ENCODE measurements at regions not wholly inside any gene's neighbourhood (a gene's known extent, or its start where the extent isn't known, plus 50 kb on each side); places are given as distances from the start of the nearest gene placed in this dataset.

DNA sequence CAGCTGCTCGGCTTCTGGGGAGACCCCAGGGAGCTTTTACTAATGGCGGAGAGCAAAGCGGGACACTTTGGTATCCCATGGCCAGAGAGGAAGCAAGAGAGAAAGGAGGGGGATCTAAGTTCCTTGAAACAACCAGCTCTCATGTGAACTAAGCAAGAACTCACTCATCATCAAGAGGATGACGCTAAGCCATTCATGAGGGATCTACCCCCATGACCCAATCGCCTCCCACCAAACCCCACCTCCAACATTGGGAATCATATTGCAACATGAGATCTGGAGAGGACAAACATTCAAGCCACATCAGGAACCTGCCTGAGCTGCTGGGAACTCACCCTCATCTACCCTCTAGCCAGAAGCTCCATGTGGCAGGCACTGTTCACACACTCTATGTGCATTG lies 372.1 kb upstream of the RUNX1 start:
- DNase-seq, result no peak

GRCh38 chr21:35420656-35421055 lies 371.6 kb upstream of the RUNX1 start:
- DNase-seq, result no peak

- DNase-seq, result no peak
These were observed 368.7 kb upstream of the RUNX1 start for GRCh38 chr21:35417762-35418161.

GRCh38 chr21:35416866-35417489 lies 367.9 kb upstream of the RUNX1 start:
- no peak for DNase-seq

GRCh38 chr21:35414507-35415139 lies 365.5 kb upstream of the RUNX1 start:
- no peak for DNase-seq

- no peak for DNase-seq
These were observed 365.0 kb upstream of the RUNX1 start for GRCh38 chr21:35414056-35414455.

GRCh38 chr21:35412231-35412630 lies 363.1 kb upstream of the RUNX1 start:
- DNase-seq, result no peak

DNA sequence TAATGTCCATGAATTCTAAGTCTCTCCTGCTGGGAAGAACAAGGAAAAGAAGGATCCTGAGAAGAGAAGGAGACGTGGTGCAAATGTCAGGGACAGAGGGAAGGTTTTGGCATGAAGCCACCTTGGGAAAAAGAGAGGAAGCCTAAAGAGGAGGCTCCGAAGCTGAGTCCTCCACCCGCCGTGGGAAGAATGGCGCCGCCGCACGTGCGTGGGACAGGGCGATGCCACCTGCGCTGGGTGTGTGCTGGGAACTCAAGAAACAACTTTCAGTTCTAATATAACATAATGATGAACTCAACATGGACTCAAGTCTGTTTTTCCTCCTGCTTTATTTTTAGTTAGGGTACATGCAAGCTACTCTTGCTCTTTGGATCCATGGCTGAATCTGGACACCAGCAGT lies 362.3 kb upstream of the RUNX1 start:
- DNase-seq, result no peak

DNA sequence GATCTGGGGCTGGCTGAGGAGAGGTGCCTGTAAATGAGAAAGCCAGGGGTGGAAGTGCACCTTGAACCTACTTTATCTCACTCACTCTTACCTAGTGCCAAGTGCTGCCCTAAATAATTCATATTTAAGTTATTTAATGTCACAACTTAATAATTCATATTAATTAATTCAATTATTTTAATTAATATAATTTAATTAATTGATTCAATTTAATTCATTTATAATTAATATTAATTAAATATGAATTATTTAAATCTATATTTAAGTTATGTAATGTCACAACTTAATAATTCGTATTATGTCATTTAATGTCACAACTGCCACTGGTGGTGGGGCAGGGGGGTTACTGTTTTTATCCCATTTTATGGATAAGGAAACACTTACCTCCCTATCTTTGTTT lies 361.6 kb upstream of the RUNX1 start:
- no peak for DNase-seq

DNA sequence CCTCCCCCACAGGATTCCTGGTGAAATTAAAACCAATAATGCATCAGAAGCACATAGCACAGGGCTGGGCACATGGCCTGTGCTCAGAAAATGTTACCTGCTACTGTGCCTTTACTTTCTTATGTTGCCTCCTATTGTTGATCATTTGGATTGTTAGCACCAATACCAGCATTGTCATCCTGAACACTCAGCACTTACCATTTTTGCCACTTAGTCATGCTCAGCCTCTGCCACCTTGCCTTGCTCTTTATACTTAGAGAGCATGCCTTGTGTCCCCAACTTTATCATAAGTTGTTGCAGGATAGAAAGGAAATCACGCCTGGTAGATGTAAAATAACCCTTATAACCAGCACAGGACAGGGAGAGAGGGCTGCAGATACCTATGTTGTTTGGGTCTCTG lies 361.0 kb upstream of the RUNX1 start:
- no peak for DNase-seq

DNA sequence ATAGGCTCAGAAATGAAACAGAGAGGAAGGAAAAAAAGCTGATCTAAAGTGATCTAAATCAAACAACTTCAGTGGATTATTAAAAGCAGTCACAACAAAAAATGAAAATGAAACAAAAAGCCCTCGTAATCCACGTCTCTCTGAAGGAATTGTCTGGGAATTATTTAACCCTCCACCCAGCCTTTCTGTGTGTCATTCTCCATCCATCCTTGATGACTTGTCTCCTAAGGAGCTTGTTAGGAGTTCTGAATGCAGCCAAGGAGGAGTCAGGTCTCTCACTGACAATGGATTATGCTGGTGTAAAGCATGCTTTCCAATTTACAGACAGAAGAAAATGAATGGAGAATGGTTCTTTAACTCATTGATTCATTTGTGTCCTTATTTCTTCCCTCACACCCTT lies 359.3 kb upstream of the RUNX1 start:
- DNase-seq, result no peak

DNA sequence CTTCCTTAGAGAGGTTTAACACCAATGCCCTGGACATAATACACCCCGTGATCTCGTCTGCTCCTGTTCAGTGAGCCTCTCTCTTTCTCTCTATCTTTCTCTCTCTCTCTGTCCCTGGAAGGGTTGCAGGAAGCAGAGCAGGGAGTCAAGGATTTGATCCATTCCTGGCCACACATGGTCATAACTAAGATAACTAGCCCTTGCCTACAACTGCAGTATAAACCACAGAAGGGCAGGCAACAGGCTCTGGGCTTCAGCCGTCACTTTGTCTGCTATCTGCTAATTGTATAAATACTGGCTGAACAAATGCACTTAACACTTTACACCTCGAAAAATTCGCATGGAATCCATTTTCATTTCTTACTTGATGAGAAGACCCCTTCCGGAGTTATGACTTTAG lies 357.5 kb upstream of the RUNX1 start:
- no peak for DNase-seq

- DNase-seq, result no peak
These were observed 356.9 kb upstream of the RUNX1 start for GRCh38 chr21:35405981-35406380.

GRCh38 chr21:35404247-35404646 lies 355.1 kb upstream of the RUNX1 start:
- DNase-seq, result no peak

GRCh38 chr21:35402061-35402460 lies 353.0 kb upstream of the RUNX1 start:
- no peak for DNase-seq

DNA sequence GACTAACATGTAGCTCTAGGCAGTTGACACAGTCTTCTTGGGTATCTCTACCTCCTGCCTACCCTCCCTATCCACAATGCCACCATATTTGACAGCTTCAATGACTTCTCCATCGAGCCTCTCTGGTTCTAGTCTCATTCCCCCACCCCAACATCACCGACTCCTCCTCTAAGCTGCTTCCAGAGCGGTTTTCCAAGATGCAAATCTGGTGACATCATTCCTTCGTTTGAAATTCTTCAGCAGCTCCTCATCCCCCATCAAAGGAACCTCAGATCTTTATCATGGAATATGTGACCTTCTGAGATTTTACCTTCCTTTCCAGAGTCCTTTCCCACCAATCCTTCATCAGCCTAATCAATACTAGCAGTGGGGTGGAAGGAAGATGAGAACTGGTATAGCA lies 352.4 kb upstream of the RUNX1 start:
- DNase-seq, result no peak

DNA sequence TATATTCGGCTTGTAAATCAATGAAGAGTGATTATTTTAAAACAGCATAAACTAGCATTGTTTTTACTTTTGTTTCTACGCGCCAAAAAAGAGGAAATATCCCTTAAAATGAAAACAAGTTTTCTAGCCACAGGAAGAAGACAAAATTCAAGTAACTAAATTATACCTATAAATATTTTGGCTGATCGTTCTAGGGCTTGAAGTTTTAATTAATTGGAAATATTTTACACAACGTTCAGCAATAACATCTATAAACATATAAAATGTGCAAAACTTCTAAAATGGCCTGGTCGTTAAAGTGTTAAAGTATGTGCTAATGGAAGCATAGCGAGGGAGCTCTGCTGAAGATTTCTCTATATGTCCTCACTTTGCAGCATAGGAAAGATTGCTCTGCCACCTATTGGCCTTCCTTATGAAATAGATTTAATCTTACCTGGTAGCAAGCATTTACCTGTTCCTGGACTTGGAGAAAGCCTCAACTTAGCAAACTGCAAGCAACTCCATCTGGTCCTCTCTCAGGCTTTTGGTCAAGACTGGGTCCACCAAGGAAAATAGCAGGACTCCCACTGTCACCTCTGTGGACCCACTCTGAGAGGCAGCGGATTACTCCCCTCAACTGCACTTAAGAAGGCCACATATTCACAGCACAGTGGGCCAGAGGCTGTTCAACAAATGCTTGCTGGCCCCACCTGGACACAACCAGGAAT lies 351.3 kb upstream of the RUNX1 start:
- DNase-seq, result peak; percentile 18

DNA sequence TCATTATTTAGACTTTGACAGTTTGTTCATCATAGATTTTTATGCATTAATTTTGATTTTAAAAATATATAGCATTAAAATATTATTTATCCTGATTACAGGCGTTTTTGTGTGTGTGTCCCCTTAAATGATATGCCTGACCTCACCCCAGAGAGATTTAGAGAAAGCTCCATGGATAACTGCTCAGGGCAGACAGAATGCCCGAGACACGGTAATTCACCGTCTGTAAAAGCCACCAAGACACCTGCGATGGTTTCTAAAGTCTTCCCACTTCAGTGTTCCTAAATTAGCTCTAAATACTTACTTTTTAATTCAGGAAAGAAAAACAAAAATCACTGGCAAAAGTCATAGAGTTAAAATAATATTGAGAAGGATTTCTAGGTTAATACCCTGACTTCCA lies 350.6 kb upstream of the RUNX1 start:
- no peak for DNase-seq

- no peak for DNase-seq
These were observed 350.0 kb upstream of the RUNX1 start for GRCh38 chr21:35399002-35399530.

- no peak for DNase-seq
These were observed 349.4 kb upstream of the RUNX1 start for GRCh38 chr21:35398346-35398982.

- no peak for DNase-seq
These were observed 348.7 kb upstream of the RUNX1 start for GRCh38 chr21:35397781-35398180.

- no peak for DNase-seq
These were observed 347.6 kb upstream of the RUNX1 start for GRCh38 chr21:35396655-35397054.

GRCh38 chr21:35395728-35396127 lies 346.6 kb upstream of the RUNX1 start:
- no peak for DNase-seq
